HG02938 (cell line): ENCODE measurements at regions not wholly inside any gene's neighbourhood (a gene's known extent, or its start where the extent isn't known, plus 50 kb on each side); places are given as distances from the start of the nearest gene placed in this dataset.

Experiments used
- ATAC-seq: cut with Tn5 transposase; IDR thresholded peaks from one replicate; pipeline ENCODE4 v1.9.1; 2021; ENCODE audit warnings: mild to moderate bottlenecking, moderate library complexity; ENCODE audit not compliant: unreplicated experiment

GRCh38 chr10:10819206-10819856, 198.3 kb upstream of the CELF2 start:
- no peak for ATAC-seq

DNA sequence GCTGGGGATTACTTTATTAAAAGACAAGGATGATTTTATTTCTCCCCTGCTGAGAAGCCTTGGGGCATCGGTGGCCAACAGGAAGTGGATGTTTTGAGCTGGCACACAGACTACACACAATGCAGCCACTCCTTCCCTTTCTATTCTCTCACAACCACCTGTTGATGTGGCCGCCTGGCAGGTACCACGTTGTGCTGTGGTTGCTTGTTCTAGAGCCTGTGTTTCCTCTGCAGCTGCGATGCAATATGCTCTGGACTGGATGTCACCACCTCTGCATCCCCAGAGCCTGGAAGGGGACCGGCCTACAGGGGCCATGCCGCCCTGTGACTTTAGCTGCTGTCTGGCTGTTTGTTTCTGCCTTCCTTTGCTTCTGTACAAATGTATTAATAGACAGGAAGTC, 195.7 kb upstream of the CELF2 start:
- ATAC-seq, result no peak

DNA sequence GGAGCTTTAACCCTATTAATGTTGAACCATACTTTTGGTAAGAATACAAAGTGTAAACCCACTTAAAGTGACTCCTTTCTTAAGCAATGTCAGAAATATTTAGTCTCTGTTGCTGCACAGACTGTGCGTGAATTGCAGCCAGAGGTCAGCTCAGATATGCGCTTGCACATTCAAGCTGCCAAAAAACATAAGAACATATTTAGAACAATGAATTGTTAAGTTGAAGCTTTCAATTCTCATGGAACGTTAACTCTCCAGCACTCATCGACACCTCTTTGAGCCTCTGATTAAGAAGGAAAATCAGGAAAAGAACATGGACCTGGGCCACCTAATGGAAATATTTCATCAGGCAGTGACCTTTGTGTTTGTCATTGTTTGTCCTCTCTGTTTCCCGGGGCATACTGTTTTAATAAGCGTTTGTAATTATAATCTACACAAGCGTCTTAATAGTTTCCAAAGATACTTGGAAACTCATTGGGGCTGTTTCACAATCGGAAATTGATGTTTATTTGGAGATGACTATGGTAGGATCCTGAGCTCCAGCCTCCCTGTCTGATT, 193.0 kb upstream of the CELF2 start:
- no peak for ATAC-seq

GRCh38 chr10:10826125-10826524, 191.5 kb upstream of the CELF2 start:
- no peak for ATAC-seq

GRCh38 chr10:10828623-10829022, 189.0 kb upstream of the CELF2 start:
- ATAC-seq, result no peak

DNA sequence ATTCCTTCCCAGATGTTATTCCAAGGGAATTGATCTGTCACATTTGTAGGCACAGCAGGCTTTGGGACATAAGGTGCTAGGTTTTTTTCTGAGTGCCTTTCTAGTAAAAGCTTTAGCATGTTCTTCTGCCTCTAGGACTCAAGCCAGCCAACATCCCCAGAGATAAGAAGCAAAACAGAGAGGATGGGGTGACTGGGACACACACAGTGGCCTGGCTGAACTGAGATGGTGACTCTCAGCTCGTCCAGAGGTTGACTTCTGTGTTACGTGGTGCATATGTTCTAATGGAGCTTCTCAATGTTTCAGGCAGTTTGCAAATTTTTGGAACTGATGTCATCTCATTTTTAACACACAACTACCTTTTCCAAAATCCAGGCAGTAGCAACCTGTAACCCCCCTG, 188.1 kb upstream of the CELF2 start:
- no peak for ATAC-seq

GRCh38 chr10:10830293-10830986, 187.2 kb upstream of the CELF2 start:
- ATAC-seq, result no peak

GRCh38 chr10:10831085-10831484, 186.6 kb upstream of the CELF2 start:
- no peak for ATAC-seq

DNA sequence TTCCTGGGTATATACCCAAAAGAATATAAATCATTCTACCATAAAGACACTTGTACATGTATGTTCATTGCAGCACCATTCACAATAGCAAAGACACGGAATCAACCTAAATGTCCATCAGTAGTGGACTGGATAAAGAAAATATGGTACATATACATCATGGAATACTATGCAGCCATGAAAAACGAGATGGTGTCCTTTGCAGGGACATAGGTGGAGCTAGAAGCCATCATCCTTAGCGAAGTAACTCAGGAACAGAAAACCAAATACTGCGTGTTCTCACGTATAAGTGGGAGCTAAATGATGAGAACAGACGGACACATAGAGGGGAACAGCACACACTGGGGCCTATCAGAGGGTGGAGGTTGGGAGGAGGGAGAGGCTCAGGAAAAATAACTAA, 183.7 kb upstream of the CELF2 start:
- ATAC-seq, result no peak

- ATAC-seq, result no peak
Observed at GRCh38 chr10:10844251-10844650, 173.4 kb upstream of the CELF2 start.

GRCh38 chr10:10845185-10845584, 172.5 kb upstream of the CELF2 start:
- no peak for ATAC-seq

DNA sequence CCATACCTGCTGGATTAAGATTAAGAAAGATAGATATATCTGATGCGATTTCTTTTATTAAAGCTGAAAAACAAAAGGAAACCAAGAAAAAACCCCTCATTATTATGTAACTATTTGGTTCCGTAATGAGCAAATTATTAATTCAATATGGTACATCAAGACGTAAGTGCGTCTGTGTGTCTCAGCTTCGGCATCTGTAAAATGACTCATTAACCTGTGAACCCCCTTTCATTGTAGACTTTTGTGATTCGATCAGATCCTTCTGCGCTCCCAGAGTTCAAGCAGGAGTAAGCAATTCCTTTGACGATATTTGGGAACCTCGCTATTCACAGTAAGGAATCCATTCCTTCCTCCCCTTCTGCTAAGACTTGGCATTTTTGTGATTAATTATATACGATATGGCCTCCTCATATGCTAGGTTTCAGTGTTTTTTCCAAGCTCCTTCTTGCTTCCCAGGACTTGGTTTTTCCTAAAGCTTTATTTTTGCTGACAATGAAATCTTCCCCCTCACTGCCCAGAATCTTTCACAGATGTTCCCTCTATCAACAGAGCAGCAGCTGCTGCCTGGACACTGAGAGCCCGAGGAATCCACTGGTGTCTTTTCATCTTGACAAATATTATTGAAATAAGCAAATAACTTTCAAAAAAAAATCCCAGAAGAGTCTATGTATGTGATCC, 171.7 kb upstream of the CELF2 start:
- no peak for ATAC-seq

GRCh38 chr10:10846504-10846900, 171.2 kb upstream of the CELF2 start:
- ATAC-seq, result no peak

- ATAC-seq, result no peak
Observed at GRCh38 chr10:10847387-10847786, 170.3 kb upstream of the CELF2 start.

DNA sequence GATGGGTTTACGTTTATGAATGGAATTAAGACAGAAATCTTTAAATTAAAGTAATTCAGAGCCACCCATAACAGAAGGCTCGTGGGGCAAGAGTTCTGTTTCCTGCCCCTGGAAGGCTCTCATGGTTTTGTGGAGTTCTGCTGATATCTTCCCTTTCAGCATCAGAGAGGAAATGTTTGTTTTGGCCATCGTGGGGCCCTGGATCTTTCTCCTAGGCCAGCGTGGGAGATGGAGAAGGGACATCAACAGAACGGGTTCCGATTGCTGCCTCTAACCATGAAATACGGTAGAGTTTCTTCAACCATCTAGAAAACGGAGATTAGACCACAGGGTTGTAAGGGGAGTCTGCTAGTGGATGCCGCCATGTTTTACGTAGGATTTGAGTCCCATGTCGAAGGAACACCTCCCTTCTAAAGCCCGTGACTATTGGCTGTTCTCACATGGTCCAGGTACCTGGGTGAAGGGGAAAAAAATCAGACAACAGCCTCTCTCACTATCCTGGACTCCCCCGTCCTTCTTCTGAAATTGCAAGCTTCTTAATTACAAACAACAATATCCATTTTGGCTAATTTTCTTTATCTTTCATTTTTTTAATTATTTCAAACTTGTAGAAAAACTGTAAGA, 169.1 kb upstream of the CELF2 start:
- ATAC-seq, result no peak

GRCh38 chr10:10849306-10849705, 168.4 kb upstream of the CELF2 start:
- ATAC-seq, result no peak

DNA sequence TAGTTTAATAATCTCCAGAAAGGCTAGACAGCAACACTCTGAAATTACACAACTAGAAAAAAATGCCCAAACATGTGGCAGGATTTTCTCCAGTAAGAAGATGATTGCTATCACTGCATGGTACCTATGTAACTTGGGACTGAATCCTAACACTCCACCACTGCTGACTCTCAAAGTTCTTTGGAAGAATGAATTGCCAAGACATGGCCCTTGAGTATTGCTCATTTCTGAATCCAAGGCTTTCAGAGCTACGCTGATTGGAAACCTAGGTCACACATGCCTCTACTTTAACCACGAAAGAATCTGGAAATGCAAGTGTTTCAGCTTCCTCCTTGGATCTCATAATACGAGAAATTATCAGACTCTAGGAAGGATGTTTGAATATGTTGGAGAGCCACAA, 167.5 kb upstream of the CELF2 start:
- ATAC-seq, result no peak

DNA sequence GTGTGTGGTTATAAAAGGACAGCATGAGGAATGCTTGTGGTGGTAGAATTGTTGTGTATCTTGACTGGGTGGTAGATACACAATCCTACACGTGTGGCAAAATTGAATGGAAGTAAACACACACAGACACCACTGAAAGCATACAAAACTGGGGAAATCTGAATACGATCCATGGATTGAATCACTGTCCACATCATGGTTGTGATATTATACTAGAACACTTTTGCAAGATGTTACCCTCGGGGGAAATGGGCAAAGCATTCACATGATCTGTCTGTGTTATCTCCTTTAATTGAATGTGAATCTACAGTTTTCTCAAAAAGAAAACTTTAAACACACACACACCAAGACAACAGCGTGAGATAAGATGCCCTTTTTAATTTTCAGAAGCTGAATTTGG, 165.2 kb upstream of the CELF2 start:
- ATAC-seq, result no peak

GRCh38 chr10:10853954-10854353, 163.7 kb upstream of the CELF2 start:
- no peak for ATAC-seq

GRCh38 chr10:10854725-10855124, 162.9 kb upstream of the CELF2 start:
- no peak for ATAC-seq

DNA sequence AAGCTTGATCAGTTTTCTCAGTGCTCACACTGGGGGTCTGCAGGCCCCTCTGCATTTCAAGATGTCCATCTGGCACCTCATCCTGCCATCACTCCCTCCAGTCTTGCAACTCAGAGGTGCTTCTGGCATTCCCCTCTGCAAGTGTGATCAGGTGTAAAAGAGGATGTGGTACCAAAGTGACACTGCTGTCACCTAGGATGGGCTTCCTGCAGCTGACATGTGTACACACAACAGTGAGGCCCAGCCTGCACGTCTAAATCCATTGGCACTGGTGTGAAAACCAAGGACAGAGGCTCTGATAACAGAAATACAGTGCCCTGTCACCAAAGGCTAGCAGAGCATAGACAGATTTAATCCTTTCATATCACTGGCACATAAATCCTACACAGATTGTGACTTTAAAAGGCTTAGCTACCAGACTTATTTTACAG, 162.5 kb upstream of the CELF2 start:
- ATAC-seq, result no peak
